H1 (cell line): ENCODE measurements at regions not wholly inside any gene's neighbourhood (a gene's known extent, or its start where the extent isn't known, plus 50 kb on each side); places are given as distances from the start of the nearest gene placed in this dataset.

Source experiments
- SP4 ChIP-seq: IDR thresholded peaks from 2 replicates; pipeline ENCODE4 v1.6.1; 2012; ENCODE audit warnings: low read length, inconsistent platforms
- TEAD4 ChIP-seq: IDR thresholded peaks from 2 replicates; pipeline ENCODE4 v1.6.1; 2012; ENCODE audit warnings: low read depth, low read length, inconsistent platforms, mixed read lengths
- ZNF274 ChIP-seq: IDR thresholded peaks from 2 replicates; pipeline ENCODE4 v1.7.0; 2012; ENCODE audit warnings: low read length, borderline replicate concordance; ENCODE audit errors: extremely low read depth
- TF ChIP-seq, protein P1 (sequence below): IDR thresholded peaks from 2 replicates; pipeline ENCODE4 v1.6.1; 2012; ENCODE audit warnings: low read length, inconsistent platforms
- TF ChIP-seq, protein P2 (sequence below): fragments of 300-600 bp; sonication (generic); IDR thresholded peaks from 2 replicates; pipeline ENCODE4 v1.7.1; 2012; ENCODE audit warnings: low read length, moderate library complexity, mild to moderate bottlenecking, inconsistent platforms; ENCODE audit not compliant: insufficient replicate concordance

- TF ChIP-seq, protein P1, sequence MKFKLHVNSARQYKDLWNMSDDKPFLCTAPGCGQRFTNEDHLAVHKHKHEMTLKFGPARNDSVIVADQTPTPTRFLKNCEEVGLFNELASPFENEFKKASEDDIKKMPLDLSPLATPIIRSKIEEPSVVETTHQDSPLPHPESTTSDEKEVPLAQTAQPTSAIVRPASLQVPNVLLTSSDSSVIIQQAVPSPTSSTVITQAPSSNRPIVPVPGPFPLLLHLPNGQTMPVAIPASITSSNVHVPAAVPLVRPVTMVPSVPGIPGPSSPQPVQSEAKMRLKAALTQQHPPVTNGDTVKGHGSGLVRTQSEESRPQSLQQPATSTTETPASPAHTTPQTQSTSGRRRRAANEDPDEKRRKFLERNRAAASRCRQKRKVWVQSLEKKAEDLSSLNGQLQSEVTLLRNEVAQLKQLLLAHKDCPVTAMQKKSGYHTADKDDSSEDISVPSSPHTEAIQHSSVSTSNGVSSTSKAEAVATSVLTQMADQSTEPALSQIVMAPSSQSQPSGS: no peak
- no peak for TF ChIP-seq SP4
- TF ChIP-seq ZNF274: no peak
- no peak for TF ChIP-seq TEAD4
- TF ChIP-seq, protein P2, sequence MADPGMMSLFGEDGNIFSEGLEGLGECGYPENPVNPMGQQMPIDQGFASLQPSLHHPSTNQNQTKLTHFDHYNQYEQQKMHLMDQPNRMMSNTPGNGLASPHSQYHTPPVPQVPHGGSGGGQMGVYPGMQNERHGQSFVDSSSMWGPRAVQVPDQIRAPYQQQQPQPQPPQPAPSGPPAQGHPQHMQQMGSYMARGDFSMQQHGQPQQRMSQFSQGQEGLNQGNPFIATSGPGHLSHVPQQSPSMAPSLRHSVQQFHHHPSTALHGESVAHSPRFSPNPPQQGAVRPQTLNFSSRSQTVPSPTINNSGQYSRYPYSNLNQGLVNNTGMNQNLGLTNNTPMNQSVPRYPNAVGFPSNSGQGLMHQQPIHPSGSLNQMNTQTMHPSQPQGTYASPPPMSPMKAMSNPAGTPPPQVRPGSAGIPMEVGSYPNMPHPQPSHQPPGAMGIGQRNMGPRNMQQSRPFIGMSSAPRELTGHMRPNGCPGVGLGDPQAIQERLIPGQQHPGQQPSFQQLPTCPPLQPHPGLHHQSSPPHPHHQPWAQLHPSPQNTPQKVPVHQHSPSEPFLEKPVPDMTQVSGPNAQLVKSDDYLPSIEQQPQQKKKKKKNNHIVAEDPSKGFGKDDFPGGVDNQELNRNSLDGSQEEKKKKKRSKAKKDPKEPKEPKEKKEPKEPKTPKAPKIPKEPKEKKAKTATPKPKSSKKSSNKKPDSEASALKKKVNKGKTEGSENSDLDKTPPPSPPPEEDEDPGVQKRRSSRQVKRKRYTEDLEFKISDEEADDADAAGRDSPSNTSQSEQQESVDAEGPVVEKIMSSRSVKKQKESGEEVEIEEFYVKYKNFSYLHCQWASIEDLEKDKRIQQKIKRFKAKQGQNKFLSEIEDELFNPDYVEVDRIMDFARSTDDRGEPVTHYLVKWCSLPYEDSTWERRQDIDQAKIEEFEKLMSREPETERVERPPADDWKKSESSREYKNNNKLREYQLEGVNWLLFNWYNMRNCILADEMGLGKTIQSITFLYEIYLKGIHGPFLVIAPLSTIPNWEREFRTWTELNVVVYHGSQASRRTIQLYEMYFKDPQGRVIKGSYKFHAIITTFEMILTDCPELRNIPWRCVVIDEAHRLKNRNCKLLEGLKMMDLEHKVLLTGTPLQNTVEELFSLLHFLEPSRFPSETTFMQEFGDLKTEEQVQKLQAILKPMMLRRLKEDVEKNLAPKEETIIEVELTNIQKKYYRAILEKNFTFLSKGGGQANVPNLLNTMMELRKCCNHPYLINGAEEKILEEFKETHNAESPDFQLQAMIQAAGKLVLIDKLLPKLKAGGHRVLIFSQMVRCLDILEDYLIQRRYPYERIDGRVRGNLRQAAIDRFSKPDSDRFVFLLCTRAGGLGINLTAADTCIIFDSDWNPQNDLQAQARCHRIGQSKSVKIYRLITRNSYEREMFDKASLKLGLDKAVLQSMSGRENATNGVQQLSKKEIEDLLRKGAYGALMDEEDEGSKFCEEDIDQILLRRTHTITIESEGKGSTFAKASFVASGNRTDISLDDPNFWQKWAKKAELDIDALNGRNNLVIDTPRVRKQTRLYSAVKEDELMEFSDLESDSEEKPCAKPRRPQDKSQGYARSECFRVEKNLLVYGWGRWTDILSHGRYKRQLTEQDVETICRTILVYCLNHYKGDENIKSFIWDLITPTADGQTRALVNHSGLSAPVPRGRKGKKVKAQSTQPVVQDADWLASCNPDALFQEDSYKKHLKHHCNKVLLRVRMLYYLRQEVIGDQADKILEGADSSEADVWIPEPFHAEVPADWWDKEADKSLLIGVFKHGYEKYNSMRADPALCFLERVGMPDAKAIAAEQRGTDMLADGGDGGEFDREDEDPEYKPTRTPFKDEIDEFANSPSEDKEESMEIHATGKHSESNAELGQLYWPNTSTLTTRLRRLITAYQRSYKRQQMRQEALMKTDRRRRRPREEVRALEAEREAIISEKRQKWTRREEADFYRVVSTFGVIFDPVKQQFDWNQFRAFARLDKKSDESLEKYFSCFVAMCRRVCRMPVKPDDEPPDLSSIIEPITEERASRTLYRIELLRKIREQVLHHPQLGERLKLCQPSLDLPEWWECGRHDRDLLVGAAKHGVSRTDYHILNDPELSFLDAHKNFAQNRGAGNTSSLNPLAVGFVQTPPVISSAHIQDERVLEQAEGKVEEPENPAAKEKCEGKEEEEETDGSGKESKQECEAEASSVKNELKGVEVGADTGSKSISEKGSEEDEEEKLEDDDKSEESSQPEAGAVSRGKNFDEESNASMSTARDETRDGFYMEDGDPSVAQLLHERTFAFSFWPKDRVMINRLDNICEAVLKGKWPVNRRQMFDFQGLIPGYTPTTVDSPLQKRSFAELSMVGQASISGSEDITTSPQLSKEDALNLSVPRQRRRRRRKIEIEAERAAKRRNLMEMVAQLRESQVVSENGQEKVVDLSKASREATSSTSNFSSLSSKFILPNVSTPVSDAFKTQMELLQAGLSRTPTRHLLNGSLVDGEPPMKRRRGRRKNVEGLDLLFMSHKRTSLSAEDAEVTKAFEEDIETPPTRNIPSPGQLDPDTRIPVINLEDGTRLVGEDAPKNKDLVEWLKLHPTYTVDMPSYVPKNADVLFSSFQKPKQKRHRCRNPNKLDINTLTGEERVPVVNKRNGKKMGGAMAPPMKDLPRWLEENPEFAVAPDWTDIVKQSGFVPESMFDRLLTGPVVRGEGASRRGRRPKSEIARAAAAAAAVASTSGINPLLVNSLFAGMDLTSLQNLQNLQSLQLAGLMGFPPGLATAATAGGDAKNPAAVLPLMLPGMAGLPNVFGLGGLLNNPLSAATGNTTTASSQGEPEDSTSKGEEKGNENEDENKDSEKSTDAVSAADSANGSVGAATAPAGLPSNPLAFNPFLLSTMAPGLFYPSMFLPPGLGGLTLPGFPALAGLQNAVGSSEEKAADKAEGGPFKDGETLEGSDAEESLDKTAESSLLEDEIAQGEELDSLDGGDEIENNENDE: no peak
Observed at GRCh38 chr12:41959271-41959670, 185.4 kb downstream of the GXYLT1 start (continued).
